GM12878 (cell line): ENCODE measurements at regions not wholly inside any gene's neighbourhood (a gene's known extent, or its start where the extent isn't known, plus 50 kb on each side); places are given as distances from the start of the nearest gene placed in this dataset.

ENCODE experiments used
- ATF7 ChIP-seq: fragments of 450-650 bp; IDR thresholded peaks from 2 replicates; pipeline ENCODE4 v1.6.1; 2016; ENCODE audit warnings: low read depth, mild to moderate bottlenecking
- CEBPB ChIP-seq, 2 experiments: fragments of 150-350 bp in 1 of 2; IDR thresholded peaks; 2 replicates each; pipeline ENCODE4 v1.6.1; 2012 to 2014; ENCODE audit warnings: low read depth in 2 of 2, low read length in 2 of 2, borderline replicate concordance in 1 of 2, inconsistent platforms in 1 of 2
- EZH2 ChIP-seq: IDR thresholded peaks from 2 replicates; pipeline ENCODE4 v1.6.1; 2012; ENCODE audit warnings: low read depth, mild to moderate bottlenecking, control low read depth, inconsistent platforms, low read length, borderline replicate concordance; ENCODE audit not compliant: control insufficient read depth
- FOS ChIP-seq: IDR thresholded peaks from 3 replicates; pipeline ENCODE4 v1.6.1; 2011; ENCODE audit warnings: borderline replicate concordance; ENCODE audit not compliant: insufficient read length; ENCODE audit errors: extremely low read depth
- PAX5 ChIP-seq: IDR thresholded peaks from 2 replicates; pipeline ENCODE4 v1.6.1; 2011; ENCODE audit warnings: low read depth, low read length, borderline replicate concordance
- POLR2A ChIP-seq: IDR thresholded peaks from 2 replicates; pipeline ENCODE4 v1.6.1; 2011; ENCODE audit warnings: low read depth, mild to moderate bottlenecking, low read length
- SRF ChIP-seq, 2 experiments: IDR thresholded peaks; 2 replicates each; pipeline ENCODE4 v1.6.1; 2011; ENCODE audit warnings: low read depth in 2 of 2, low read length in 2 of 2, mild to moderate bottlenecking in 1 of 2, moderate library complexity in 1 of 2
- TF ChIP-seq, protein P1 (sequence below), 3 experiments: IDR thresholded peaks in 2 of 3; conservative IDR thresholded peaks in 1 of 3; 2 replicates each; pipeline ENCODE4 v1.5.1; 2011; ENCODE audit warnings: low read depth in 3 of 3, low read length in 3 of 3, mild to moderate bottlenecking in 3 of 3, control low read depth in 2 of 3, moderate library complexity in 2 of 3, inconsistent platforms in 1 of 3, mixed read lengths in 1 of 3; ENCODE audit not compliant: control insufficient read depth in 2 of 3, insufficient read depth in 1 of 3; ENCODE audit errors: extremely low read depth in 1 of 3
- TF ChIP-seq, protein P2 (sequence below): IDR thresholded peaks from 2 replicates; pipeline ENCODE4 v1.6.1; 2012; ENCODE audit warnings: low read depth, low read length, improper control_type of control experiment
- TF ChIP-seq, protein P3 (sequence below): IDR thresholded peaks from 2 replicates; pipeline ENCODE4 v1.6.1; 2012; ENCODE audit warnings: mild to moderate bottlenecking, low read depth, low read length
- TF ChIP-seq, protein P4 (sequence below): fragments of 150-350 bp; IDR thresholded peaks from 2 replicates; pipeline ENCODE4 v1.6.1; 2016; ENCODE audit warnings: low read depth, low read length

DNA sequence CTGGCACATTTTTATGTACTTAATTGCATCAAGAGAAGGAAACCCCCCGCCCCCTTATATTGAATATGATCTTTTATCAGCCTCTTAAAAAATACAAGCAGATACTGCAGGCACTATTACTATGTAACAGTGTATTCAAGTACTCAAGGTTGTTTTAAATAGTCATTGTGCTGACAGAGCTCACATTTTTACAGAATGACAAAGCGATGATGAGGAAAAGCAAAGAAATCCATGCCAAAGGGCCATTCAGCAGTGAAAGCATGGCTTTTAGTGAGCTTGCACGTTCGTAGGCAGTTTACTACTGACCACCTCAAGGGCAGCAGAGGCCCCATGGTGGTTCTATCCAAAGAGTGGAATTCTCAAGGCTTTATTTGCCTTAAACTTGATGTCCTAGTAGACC lies 146.8 kb downstream of the RPS12 start:
- TF ChIP-seq, protein P1, sequence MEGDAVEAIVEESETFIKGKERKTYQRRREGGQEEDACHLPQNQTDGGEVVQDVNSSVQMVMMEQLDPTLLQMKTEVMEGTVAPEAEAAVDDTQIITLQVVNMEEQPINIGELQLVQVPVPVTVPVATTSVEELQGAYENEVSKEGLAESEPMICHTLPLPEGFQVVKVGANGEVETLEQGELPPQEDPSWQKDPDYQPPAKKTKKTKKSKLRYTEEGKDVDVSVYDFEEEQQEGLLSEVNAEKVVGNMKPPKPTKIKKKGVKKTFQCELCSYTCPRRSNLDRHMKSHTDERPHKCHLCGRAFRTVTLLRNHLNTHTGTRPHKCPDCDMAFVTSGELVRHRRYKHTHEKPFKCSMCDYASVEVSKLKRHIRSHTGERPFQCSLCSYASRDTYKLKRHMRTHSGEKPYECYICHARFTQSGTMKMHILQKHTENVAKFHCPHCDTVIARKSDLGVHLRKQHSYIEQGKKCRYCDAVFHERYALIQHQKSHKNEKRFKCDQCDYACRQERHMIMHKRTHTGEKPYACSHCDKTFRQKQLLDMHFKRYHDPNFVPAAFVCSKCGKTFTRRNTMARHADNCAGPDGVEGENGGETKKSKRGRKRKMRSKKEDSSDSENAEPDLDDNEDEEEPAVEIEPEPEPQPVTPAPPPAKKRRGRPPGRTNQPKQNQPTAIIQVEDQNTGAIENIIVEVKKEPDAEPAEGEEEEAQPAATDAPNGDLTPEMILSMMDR (IDR thresholded peaks at IDR 0.05 in 2 of 3, conservative IDR thresholded peaks at IDR 0.05 in 1 of 3; ENCODE audit: control insufficient read depth in 2 of 3, extremely low read depth in 1 of 3, insufficient read depth in 1 of 3, low read depth in 3 of 3, low read length in 3 of 3), result no peak
- TF ChIP-seq POLR2A, result no peak
- no peak for TF ChIP-seq CEBPB (IDR thresholded peaks at IDR 0.05; ENCODE audit: borderline replicate concordance in 1 of 2, low read depth in 2 of 2, low read length in 2 of 2)
- TF ChIP-seq FOS, result no peak
- TF ChIP-seq, protein P2, sequence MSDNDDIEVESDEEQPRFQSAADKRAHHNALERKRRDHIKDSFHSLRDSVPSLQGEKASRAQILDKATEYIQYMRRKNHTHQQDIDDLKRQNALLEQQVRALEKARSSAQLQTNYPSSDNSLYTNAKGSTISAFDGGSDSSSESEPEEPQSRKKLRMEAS, result no peak
- no peak for TF ChIP-seq EZH2
- TF ChIP-seq, protein P3, sequence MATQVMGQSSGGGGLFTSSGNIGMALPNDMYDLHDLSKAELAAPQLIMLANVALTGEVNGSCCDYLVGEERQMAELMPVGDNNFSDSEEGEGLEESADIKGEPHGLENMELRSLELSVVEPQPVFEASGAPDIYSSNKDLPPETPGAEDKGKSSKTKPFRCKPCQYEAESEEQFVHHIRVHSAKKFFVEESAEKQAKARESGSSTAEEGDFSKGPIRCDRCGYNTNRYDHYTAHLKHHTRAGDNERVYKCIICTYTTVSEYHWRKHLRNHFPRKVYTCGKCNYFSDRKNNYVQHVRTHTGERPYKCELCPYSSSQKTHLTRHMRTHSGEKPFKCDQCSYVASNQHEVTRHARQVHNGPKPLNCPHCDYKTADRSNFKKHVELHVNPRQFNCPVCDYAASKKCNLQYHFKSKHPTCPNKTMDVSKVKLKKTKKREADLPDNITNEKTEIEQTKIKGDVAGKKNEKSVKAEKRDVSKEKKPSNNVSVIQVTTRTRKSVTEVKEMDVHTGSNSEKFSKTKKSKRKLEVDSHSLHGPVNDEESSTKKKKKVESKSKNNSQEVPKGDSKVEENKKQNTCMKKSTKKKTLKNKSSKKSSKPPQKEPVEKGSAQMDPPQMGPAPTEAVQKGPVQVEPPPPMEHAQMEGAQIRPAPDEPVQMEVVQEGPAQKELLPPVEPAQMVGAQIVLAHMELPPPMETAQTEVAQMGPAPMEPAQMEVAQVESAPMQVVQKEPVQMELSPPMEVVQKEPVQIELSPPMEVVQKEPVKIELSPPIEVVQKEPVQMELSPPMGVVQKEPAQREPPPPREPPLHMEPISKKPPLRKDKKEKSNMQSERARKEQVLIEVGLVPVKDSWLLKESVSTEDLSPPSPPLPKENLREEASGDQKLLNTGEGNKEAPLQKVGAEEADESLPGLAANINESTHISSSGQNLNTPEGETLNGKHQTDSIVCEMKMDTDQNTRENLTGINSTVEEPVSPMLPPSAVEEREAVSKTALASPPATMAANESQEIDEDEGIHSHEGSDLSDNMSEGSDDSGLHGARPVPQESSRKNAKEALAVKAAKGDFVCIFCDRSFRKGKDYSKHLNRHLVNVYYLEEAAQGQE, result no peak
- TF ChIP-seq, protein P4, sequence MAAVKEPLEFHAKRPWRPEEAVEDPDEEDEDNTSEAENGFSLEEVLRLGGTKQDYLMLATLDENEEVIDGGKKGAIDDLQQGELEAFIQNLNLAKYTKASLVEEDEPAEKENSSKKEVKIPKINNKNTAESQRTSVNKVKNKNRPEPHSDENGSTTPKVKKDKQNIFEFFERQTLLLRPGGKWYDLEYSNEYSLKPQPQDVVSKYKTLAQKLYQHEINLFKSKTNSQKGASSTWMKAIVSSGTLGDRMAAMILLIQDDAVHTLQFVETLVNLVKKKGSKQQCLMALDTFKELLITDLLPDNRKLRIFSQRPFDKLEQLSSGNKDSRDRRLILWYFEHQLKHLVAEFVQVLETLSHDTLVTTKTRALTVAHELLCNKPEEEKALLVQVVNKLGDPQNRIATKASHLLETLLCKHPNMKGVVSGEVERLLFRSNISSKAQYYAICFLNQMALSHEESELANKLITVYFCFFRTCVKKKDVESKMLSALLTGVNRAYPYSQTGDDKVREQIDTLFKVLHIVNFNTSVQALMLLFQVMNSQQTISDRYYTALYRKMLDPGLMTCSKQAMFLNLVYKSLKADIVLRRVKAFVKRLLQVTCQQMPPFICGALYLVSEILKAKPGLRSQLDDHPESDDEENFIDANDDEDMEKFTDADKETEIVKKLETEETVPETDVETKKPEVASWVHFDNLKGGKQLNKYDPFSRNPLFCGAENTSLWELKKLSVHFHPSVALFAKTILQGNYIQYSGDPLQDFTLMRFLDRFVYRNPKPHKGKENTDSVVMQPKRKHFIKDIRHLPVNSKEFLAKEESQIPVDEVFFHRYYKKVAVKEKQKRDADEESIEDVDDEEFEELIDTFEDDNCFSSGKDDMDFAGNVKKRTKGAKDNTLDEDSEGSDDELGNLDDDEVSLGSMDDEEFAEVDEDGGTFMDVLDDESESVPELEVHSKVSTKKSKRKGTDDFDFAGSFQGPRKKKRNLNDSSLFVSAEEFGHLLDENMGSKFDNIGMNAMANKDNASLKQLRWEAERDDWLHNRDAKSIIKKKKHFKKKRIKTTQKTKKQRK, result no peak
- TF ChIP-seq PAX5, result no peak
- TF ChIP-seq SRF (IDR thresholded peaks at IDR 0.05; ENCODE audit: low read depth in 2 of 2, low read length in 2 of 2), result no peak
- no peak for TF ChIP-seq ATF7
